HG02571 (cell line): ENCODE measurements at regions not wholly inside any gene's neighbourhood (a gene's known extent, or its start where the extent isn't known, plus 50 kb on each side); places are given as distances from the start of the nearest gene placed in this dataset.
"Not testable (repeated sequence)": the region's sequence is repeated elsewhere in the genome, so short reads cannot be mapped to it uniquely, and the experiment has no call there.

Source experiments
- ATAC-seq: cut with Tn5 transposase; IDR thresholded peaks from one replicate; pipeline ENCODE4 v1.9.1; 2021; ENCODE audit warnings: mild to moderate bottlenecking, moderate library complexity; ENCODE audit not compliant: unreplicated experiment

DNA sequence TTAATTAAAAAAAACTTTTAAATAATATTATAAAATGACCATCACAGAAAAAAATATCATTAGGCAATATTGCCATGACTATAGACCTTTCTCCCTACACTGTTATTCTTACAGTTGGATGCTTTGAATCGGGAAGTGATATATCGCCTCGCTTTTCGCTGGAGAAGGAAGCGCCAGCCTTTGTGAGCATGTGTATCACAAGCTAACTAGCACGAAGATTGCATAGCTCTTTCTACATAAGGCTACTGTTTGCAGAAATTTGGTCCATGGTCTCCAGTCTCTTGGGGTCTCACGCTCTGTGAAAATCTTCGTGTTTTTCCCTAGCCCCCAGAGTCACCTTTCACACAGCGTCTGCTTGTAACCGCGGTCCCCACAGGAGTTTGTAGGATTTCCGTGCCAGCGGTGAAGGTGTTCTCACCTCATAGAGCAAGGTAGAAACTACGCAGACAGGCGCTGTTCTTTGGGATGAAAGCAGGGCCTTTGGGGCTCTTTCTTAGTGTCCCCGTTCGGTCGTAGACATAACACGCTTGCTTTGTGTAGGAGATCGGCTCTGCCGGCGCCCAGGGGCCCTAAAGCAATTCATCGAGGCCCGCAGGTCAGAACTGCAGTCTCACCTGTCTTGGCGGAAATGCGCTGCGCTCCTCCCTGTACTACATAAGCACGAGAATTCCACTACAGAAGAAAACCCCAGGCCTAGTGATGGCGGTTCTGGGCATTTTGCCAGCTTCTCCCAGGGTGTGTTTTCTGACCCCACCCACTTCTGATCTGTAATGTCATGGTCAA lies 214.5 kb upstream of the NOTCH2NLA start:
- ATAC-seq, result not testable (repeated sequence)

DNA sequence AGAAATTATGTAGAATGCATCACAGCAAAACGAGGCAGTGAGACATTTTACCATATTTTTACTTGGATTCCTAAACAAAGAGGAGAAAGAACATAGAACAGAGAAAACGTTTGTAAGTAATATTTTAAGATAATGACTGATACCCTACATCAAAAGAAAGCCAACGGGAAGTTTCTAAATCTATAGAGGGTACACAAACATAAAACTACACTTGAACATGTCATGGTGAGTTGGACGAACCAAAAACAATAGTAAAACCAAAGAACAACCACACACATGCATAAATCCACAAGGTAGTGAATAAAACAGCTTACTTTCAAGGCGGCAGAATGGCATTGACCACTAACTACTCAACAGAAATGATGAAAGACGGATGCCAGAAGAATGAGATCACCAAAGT lies 209.7 kb upstream of the NOTCH2NLA start:
- ATAC-seq, result not testable (repeated sequence)

GRCh38 chr1:146416642-146417041 lies 187.8 kb upstream of the NOTCH2NLA start:
- ATAC-seq, result not testable (repeated sequence)

DNA sequence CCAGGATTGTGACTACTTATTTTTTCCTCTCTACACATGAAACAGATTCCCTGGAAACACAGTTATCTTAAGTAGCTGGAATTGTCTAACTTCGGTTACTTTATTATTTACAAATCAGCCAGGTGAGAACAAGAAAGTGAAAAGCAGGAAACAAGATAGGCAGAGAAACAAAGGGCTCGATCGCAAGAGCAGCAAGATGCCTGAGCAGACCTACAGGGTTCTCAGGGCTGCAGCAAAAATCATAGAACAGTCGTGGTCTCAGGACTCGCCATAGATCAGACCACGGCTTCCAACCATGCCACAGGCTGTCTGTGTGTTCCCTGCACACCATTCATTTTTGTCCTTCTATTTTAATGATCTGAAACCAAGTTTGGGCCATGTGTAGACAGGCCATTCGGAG lies 186.2 kb upstream of the NOTCH2NLA start:
- not testable (repeated sequence) for ATAC-seq

DNA sequence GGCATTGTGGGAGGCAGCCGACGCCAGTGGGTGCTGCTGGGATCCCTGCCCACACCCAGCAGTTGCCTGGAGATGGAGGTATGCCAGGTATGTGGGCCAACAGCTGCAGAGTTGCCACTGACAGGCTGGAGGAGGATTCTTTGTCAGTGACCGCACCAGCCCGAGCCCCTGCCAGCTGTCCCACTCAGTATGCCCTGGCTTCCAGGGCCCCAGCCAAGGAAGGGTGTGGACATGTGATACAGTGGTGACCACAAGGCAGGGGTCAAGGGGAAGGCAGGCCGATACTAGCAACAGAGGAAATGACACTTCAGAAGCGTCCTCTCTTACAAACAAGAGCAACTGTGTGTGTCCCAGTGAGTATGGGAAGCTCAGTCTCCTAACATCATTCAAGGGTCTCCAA lies 185.1 kb upstream of the NOTCH2NLA start:
- ATAC-seq, result not testable (repeated sequence)

DNA sequence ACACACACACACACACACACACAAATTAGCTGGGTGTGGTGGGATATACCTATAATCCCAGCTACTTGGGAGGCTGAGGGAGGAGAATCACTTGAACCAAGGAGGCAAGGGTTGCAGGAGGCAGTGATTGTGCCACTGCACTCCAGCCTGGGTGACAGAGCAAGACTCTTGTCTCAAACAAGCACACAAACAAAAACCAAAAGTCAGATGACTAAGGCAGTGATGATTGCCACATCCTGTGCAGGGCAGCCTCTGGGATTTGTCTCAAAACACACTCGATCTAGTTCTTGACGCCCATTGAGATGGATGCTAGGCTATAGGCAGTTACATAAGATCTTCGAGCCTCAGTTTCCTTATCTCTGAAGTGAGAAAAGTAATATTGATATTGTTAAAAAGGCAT lies 183.1 kb upstream of the NOTCH2NLA start:
- ATAC-seq, result not testable (repeated sequence)

DNA sequence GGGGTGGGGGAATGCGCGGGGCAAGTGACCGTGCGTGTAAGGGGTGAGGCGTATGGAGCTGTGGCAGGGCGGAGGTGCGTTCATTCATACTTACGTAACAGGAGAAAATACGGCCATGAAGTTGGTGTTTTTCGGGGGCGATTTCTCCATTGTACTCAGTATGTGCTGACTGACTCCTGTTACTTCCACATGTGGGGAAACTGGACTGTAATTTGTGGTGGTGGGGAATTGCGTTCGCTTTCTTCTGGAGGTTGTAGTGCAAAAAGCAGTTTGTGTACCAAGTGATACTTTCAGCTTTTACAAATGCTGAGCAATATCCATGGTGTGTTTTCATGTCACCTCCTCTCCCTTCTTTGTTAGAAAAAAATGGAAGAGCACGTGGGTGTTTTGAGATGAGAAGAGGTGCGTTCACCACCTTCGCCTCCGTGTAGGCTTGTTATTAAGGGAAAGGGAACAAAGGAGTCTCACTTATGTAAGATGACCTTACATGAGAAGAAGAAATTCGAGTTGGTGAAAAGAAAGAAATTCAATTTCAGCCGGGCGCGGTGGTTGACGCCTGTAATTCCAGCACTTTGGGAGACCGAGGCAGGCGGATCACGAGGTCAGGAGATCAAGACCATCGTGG lies 181.1 kb upstream of the NOTCH2NLA start:
- ATAC-seq, result not testable (repeated sequence)

DNA sequence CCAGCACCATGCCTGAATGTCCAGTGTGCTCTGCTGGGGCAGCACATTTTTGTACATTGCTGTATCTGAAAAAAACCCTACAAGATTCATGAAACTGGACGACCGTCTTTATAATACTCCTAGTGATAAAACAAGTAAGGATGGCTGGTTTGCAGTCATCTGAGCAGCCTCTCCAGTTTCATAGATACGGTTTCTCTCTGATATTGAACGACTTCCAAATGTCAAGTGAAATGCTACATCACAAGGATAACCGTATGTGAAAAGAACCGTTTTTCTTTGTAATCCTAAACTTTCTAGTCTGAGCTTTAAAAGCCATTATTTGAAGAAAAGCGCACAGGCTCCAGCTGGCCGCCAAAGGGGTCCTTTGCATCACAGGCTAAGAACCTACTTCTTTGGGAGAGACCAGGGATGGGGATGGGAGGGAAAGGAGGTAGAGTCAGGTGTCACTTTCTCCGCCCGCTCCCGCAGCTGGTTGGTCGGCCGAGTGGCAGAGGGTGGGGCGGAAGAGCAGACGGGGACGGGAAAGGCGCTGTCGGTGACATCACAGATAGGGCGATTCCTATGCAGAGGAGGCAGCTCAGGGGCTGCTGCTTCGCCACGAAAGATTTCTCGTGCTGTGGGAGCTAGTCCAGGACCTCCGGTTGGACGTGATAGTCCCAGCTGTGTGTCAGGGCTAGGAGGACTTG lies 180.4 kb upstream of the NOTCH2NLA start:
- ATAC-seq, result not testable (repeated sequence)

DNA sequence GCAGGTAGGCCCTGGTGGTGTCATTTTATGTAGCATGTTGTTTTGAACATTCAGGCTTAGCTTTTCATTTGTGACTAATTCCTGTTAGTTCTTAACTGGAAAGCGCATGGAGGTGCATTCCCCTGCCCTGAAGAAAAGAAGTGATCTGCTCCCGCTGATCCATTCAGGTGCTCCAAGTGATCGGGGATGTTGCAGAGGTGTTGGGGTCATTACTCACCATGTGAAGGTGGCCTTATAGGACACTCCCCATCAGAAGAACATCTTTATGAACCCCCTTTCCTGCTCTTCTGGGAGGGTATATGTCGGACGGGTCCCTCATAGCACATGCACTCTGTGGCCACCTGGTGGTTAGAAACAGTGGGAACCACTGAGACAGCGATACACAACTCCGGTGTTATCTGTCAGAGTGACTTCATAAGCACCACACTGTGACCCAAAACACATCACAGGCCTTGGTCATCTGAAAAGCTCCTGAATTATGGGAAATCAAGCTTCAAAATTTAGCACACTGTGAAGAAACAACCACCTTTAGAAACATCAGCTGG lies 172.5 kb upstream of the NOTCH2NLA start:
- ATAC-seq, result not testable (repeated sequence)

- not testable (repeated sequence) for ATAC-seq
Measured at GRCh38 chr1:146400173-146401121, 171.6 kb upstream of the NOTCH2NLA start.

DNA sequence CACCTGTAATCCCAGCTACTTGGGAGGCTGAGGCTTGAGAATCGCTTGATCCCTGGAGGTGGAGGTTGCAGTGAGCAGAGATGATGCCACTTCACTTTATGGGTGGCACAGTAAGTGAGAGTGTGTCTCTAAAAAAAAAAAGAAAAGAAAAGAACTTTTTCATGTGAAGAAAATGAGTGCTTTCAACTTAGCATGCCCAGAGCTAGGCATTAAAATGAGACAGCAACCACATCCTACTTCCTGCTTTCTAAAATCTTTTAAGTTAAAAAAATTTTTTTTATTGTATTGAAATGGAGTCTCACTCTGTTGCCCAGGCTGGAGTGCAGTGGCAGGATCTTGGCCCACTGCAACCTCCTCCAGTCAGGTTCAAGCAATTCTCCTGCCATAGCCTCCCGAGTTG lies 170.4 kb upstream of the NOTCH2NLA start:
- not testable (repeated sequence) for ATAC-seq

GRCh38 chr1:146396801-146397200 lies 168.0 kb upstream of the NOTCH2NLA start:
- ATAC-seq, result not testable (repeated sequence)

DNA sequence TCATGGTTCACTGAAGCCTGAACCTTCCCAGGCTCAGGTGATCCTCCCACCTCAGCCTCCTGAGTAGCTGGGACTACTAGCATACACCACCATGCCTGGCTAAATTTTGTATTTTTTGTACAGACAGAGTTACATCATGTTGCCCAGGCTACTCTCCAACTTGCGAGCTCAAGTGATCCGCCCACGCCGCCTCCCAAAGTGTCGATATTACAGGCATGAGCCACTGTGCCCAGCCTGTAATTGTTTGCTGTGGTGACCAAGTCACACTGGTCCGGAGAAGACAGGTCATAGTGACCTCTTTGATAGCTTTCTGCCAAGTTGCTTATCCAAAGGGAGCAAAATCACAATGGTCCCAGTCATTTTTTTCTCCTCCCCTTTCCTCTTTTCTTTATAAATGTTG lies 167.4 kb upstream of the NOTCH2NLA start:
- ATAC-seq, result not testable (repeated sequence)

- not testable (repeated sequence) for ATAC-seq
Measured at GRCh38 chr1:146393796-146394195, 165.0 kb upstream of the NOTCH2NLA start.

DNA sequence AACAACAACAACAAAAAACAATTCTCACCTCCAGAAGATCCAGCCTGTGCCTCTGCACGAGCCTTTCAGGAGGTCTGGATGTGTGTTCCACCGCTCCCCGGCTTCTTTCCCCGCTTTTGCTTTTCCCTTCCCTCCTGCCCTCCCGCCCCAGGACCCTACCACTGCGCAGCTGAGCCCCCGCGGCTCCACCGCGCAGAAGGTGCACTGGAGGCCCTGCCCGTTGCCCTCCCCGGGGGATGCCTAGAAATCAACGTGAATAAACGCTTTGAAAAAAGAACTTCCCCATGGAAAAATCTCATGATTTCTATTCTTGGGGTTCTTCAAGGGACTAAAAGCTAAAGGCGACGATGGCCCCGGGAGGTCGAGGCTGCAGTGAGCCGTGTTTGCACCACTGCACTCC lies 164.3 kb upstream of the NOTCH2NLA start:
- ATAC-seq, result not testable (repeated sequence)

DNA sequence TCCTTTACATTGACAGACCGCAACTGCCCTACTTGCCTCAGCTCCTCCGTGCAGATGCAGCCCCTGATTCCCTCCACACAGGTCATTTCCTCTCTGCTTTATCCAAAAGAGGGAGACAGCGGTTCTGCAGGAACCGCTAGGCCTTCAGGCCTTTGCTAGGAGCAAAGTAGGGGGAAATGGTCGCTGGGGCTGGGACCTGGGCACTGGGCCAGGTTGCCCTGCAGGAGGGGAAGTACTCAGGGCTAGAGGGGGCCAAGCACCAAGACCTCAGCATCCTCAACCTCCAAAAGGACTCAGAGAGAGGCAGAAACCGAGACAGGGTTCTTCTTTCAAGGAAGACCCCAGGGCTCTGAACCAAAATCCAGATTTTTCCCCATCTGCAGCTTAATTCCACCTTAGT lies 160.4 kb upstream of the NOTCH2NLA start:
- not testable (repeated sequence) for ATAC-seq

DNA sequence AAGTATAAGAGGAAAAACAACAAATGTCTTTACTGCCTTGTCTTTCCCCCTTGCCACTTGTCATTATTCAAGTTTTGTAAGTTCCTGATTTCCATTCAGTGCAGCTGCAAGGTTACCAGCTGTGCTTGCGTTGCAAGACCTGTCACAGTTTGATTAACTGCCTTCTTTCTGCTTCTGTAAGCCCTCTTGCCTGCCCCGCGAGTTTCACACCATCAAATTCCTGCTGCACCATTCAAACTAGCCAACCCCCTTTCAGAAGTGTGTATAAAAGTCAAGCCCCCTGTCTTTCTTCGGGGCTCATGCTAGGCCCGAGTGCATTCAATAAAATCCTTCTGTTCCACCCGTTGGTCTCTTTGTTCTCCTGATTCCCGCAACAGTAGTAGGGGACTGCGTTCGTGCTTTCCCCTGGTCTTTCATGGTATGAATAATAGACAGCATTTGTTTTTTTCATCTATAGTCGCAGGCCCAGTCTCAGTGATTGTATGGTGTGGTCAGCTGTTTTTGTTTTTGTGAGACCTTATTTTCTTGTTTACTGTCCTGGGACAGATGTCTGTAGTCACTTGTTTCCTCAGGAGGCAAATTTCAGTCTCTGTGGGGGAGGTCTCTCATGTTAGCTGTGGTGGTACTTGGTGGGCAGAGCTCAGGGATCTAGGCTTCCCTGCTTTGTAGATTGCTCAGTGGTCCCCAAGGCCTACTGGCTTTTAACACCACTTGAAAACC lies 159.1 kb upstream of the NOTCH2NLA start:
- not testable (repeated sequence) for ATAC-seq

DNA sequence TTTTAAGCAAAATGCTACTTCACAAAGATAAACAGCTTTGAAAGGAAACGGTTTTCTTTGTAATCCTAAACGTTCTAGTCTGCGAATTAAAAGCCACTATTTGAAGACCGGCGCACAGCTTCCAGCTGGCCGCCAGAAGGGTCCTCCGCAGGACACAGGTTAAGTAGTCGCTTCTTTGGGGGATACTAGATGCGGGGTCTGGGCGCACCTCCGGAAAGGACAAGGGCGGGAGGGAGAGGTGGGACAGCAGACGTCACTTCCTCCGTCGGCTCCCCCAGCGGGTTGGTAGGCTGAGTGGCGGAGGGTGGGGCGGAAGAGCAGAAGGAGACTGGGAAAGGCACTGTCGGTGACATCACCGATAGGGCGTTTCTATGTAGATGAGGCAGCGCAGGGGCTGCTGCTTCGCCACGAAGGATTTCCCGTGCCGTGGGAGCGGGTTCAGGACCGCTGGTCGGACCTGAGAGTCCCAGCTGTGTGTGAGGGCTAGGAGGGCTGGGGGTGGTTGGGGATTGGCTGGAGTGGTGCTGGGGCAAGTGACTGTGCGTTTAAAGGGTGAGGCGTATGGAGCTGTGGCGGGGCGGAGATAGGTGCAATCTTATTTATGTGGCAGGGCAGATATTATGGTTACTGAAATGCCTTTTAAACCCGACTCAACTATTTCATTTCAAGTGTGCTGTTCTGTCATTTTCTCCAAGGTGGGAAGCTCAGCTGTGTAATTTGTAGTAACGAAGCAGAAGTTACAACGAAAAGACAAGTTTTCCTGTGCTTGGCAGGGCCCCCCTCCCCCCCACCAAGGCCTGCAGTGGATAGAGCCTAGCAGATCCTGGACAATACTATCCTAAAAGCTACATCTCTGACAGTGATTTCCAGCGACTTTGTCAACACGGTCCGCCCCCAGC lies 158.3 kb upstream of the NOTCH2NLA start:
- ATAC-seq, result peak; percentile 95

GRCh38 chr1:146381196-146381595 lies 152.4 kb upstream of the NOTCH2NLA start:
- not testable (repeated sequence) for ATAC-seq
